Heart left ventricle (tissue), 13 donors: ENCODE measurements at regions not wholly inside any gene's neighbourhood (a gene's known extent, or its start where the extent isn't known, plus 50 kb on each side); places are given as distances from the start of the nearest gene placed in this dataset.

Experiments used
- CTCF ChIP-seq, 12 donors: fragments of 200-600 bp; sonication (generic) in 4 of 12; IDR thresholded peaks; one replicate each; pipeline versions ENCODE4 v1.5.0 to v1.8.0; 2018 to 2022; ENCODE audit warnings: antibody characterized with exemption in 12 of 12, mild to moderate bottlenecking in 5 of 12
- POLR2A ChIP-seq, 2 donors: fragments of 450-650 bp; IDR thresholded peaks; one replicate each; pipeline ENCODE4 v1.6.1; 2017; ENCODE audit warnings: antibody characterized with exemption in 2 of 2, mild to moderate bottlenecking in 2 of 2, moderate library complexity in 2 of 2
- donor health status: ischemic (EF 13 %, LVEDD 7.1; RV severe dilation, severe dysfunction).
- donor health status: DM: no; HTN: yes; CAD: no.
- donor health status: DM: no; HTN: no; CAD: no.
- donor health status: ischemic (EF 25% LVEDD 6.9; RV normal size, moderate dysfunction).
- donor health status: ischemic (EF 25% LVEDD 5.7; RV mildly dilated, moderate dysfunction).
- donor health status: ischemic (EF 35%, LVEDD 5.7; RV mildly dilated, moderate dysfunction).
- donor health status: nonischemic (EF 11% LVEDD 7.7; RV severe dilation, severe dysfunction).
- donor health status: DM: yes; HTN: yes; CAD: no.
- donor health status: PGD.
- donor health status: ischemic (EF 29% LVEDD 5.4; RV normal size, mild dysfunction).
- donor health status: nonischemic (EF 23%, LVEDD 6.1; RV moderate dilation, normal function).

- TF ChIP-seq CTCF (IDR thresholded peaks at IDR 0.05) (no peak), POLR2A (IDR thresholded peaks at IDR 0.05) (no peak)
Measured at GRCh38 chr9:102841376-102841775, 153.8 kb upstream of the CYLC2 start.
